GM12874 (cell line): ENCODE measurements at regions not wholly inside any gene's neighbourhood (a gene's known extent, or its start where the extent isn't known, plus 50 kb on each side); places are given as distances from the start of the nearest gene placed in this dataset.

Experiments used
- TF ChIP-seq, protein P1 (sequence below): IDR thresholded peaks from 2 replicates; pipeline ENCODE4 v1.5.1; 2011; ENCODE audit warnings: low read depth, mild to moderate bottlenecking, control low read depth, low read length, moderate library complexity; ENCODE audit not compliant: insufficient read depth

DNA sequence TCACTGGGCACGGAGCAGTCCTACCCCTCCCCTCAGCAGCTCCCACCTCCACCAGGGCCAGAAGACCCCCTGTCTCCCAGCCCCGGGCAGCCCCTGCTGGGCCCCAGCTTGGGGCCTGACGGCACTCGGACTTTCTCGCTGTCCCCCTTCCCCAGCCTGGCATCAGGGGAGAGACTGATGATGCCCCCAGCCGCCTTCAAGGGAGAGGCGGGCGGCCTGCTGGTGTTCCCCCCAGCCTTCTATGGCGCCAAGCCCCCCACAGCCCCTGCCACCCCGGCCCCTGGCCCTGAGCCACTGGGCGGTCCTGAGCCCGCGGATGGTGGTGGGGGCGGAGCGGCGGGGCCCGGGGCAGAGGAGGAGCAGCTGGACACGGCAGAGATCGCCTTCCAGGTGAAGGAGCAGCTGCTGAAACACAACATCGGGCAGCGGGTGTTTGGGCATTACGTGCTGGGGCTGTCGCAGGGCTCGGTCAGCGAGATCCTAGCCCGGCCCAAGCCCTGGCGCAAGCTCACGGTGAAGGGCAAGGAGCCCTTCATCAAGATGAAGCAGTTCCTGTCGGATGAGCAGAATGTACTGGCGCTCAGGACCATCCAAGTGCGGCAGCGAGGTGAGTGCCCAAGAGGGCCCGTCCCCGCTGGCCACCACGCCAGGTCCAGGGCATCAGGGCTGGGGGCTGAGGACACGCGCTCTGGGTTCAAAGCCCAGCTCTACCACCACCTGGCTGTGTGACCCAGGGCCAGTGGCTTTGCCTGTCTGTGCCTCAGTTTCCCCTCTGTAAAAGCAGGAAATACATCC, 58.6 kb downstream of the PHETA1 start:
- TF ChIP-seq, protein P1, sequence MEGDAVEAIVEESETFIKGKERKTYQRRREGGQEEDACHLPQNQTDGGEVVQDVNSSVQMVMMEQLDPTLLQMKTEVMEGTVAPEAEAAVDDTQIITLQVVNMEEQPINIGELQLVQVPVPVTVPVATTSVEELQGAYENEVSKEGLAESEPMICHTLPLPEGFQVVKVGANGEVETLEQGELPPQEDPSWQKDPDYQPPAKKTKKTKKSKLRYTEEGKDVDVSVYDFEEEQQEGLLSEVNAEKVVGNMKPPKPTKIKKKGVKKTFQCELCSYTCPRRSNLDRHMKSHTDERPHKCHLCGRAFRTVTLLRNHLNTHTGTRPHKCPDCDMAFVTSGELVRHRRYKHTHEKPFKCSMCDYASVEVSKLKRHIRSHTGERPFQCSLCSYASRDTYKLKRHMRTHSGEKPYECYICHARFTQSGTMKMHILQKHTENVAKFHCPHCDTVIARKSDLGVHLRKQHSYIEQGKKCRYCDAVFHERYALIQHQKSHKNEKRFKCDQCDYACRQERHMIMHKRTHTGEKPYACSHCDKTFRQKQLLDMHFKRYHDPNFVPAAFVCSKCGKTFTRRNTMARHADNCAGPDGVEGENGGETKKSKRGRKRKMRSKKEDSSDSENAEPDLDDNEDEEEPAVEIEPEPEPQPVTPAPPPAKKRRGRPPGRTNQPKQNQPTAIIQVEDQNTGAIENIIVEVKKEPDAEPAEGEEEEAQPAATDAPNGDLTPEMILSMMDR: no peak

DNA sequence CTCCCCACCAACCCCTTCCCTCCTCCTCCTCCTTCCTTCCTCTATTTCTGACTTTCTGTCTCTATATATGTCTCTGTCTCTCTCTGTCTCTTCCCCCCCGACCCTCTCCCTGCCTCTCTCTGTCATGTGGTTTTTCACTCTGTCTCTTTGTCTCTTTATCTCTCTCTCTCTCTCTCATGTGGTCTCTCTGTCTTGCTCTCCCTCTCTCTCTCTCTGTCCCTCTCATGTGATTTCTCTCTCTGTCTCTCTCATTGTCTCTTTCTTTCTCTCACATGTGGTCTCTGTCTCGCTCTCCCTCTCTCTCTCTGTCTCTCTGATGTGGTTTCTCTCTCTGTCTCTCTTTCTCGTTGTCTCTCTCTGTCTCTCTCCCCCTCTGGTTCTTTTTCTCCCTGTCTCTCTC, 59.3 kb downstream of the PHETA1 start:
- TF ChIP-seq, protein P1: no peak

DNA sequence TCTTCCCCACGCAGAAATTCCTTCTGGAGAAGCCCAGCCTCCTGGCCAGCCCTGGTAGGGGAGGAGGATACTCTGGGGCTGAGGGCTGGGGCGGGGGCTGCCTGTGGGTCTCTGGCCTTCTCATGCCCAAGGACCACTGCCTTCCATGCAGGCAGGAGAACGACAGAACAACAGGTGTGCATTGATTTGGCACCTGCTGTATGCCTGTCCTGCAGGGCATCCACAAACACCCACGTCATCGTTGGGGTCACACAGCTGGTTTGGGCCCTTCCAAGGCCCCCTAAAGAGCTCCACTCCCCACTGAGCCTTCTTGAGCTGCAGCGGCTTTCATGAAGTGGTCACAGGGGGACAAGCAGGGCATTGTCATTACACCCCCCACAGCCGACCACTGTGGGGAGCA, 60.4 kb downstream of the PHETA1 start:
- TF ChIP-seq, protein P1: no peak

DNA sequence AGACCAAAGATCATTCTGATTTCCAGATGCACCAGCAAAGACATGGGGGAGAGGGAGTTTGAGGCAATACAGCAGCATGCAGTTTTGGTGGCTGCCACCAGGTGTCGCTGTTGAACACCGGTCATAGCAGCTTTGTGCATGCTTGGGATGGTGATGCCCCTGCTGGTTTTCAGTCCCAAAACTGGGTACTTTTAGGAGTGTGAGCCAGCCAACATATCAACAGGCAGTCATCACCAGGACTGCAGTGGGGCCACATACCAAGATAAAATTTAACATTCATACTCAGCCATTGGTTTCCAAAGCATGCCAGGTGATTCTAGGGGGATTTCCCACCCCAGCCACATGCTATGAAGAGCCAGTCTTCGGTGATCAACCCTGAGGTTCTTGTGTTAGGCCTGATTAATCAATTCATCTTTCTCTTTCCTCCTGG, 64.2 kb downstream of the PHETA1 start:
- TF ChIP-seq, protein P1: peak; percentile 83

DNA sequence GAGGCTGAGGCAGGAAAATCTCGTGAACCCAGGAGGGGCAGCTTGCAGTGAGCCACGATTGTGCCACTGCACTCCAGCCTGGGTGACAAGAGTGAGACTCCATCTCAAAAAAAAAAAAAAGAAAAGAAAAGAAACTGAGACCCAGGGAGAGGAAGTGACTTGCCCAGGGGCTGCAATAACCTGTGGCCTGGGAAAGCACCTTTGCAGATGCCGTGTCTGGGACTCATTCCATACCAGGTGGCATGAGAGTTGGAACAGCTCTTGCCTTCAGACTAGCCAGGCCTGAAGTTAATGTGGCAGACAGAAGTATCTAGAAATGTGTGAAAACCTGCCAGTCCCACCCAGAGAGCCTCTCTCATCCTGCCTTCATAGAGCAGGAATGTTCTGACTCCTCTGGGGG, 65.4 kb downstream of the PHETA1 start:
- TF ChIP-seq, protein P1: no peak

DNA sequence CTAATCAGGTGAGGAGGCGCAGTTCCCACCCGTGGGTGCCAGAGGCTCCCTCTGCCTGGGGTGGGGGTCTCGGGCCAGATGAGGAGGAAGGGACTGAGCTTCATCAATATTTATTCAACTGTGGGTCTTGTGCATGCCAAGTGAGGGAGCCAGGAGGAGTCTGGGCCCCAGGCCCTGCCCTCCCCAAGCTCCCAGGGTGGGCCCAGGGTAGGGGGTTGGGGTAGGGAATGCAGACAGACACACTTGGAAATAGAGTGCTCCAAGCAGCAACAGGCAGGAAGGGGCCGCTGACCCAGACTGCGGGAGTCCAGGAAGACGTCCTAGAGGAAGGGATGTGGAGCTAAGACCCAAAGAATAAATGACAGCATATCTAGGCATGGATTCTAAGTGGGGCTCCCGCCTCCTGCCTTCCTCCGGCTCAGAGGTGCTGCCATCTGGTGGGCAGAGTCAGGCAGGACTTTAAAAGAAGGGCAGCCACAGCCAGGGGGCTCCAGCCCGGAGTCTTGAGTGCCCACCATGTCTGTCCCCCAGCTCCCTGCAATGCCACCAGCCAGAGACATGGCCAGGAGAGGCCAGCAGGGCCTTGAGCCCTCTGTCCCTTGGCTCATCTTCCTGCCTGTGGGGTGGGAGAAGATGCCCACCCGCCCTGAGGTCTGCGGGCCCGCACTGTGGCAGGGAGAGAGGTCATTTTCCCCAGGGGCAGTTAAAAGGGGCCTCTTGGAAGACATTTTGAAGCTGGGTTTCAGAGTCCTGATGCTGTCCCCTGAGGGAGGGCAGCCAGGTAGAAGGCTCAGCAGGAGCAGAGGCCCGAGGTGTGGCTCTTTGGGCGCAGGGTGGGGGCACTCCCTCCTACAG, 70.1 kb downstream of the PHETA1 start:
- TF ChIP-seq, protein P1: peak; percentile 75

DNA sequence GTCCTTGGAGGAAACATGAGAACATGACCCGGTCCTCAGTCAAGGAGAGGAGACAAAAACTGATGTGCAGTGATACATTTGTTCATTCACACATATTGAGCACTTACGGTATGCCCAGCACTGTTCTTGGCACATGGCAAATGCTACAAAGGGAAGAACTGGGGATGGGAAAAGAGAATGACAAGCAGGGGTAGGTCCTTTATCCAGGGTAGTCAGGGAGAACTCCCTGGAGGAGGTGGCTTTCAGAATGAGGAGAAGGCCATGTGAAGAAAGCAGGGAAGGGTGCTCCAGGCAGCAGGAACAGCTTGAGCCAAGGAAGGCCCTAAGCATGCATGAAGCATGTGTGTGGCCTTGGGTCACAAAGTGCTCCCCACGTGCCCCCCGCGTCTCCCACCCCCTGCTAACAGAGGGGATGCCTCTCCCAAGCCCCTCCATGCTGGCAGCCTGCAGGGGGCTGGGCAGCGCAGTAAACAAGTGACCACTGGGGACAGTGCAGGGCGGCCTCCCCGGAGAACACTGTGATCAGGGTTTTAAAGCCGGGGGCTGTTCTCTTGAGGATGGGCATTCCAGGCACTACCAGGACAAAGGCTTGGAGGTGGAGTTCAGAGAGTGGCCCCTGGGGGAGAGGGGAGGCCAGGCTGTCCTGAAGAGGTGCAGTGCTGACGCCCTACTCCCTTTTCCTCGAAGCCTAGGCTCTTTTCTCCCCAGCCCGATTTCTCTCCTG, 71.0 kb downstream of the PHETA1 start:
- TF ChIP-seq, protein P1: no peak
